Testis (tissue), 2 donors: ENCODE measurements at regions not wholly inside any gene's neighbourhood (a gene's known extent, or its start where the extent isn't known, plus 50 kb on each side); places are given as distances from the start of the nearest gene placed in this dataset.
A peak's percentile ranks its signal among the peaks of the same experiment; 100 is the strongest.

Experiments used
- DNase-seq: peaks from one replicate; pipeline ENCODE4 v3.0.0-alpha.2; 2019
- H3K27ac ChIP-seq, 2 donors: fragments of 200-600 bp; sonication (generic); one replicate each; pipeline ENCODE4 v1.5.1; 2019
- H3K27me3 ChIP-seq: fragments of 200-600 bp; sonication (generic); one replicate; pipeline ENCODE4 v1.5.1; 2019
- H3K36me3 ChIP-seq: fragments of 200-600 bp; sonication (generic); one replicate; pipeline ENCODE4 v1.5.1; 2017; ENCODE audit warnings: low read depth; ENCODE audit errors: missing control alignments
- H3K4me1 ChIP-seq: fragments of 200-600 bp; sonication (generic); one replicate; pipeline ENCODE4 v1.5.1; 2019
- H3K4me3 ChIP-seq, 2 donors: fragments of 200-600 bp; sonication (generic); one replicate each; pipeline ENCODE4 v1.5.1; 2017 to 2019
- H3K9me3 ChIP-seq: fragments of 200-600 bp; sonication (generic); one replicate; pipeline ENCODE4 v1.5.1; 2017
- POLR2A ChIP-seq: fragments of 450-650 bp; IDR thresholded peaks from one replicate; pipeline ENCODE4 v1.6.1; 2017; ENCODE audit warnings: antibody characterized with exemption, mild to moderate bottlenecking, moderate library complexity
- WGBS, 2 donors: methylation state at CpG; one replicate each; pipeline ENCODE4 v1.1.5; 2018; 5-methylcytosine and 5-hydroxymethylcytosine counted together
- intact Hi-C: fragments of 100-400 bp; cut with DNase I; formaldehyde crosslinking; loops from one replicate; pipeline ENCODE4 v1.15.1; 2023; ENCODE audit warnings: low total_unique reads
- TF ChIP-seq, protein P1 (sequence below), 3 experiments: fragments of 450-650 bp in 2 of 3; fragments of 200-600 bp in 1 of 3; sonication (generic) in 1 of 3; IDR thresholded peaks; one replicate each; pipeline ENCODE4 v1.5.1; 2016 to 2019; ENCODE audit warnings: antibody characterized with exemption in 3 of 3, mild to moderate bottlenecking in 2 of 3, moderate library complexity in 1 of 3

DNA sequence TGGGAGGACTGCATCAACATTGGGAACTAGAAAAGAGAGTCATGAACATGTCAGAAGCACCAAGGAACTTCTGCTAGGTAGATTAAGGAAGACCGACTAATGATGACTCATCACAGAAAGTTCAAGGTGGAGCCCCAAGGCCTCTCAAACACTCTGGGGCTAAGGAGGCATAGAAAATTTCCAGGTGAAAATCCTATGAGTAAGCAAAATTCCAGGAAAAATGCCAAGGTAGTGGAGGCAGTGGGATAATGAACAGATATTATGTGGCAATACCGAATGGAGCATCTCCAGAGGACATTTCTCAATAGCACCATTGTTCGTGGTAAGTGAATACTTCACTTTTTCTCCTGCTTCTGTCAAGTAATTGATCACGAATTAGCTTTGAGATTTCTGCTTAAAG, 336.5 kb downstream of the MZT1 start:
- no peak overlapping the region for H3K4me3 ChIP-seq
- H3K27ac ChIP-seq: peak overlapping the region in 1 of 2 donors; percentile 31
- H3K4me1 ChIP-seq: no peaks in the 10 kb centered on the region
- no peak for DNase-seq
- H3K36me3 ChIP-seq: no peaks in the 10 kb centered on the region
- intact Hi-C loops: no loop called here
- no peaks in the 10 kb centered on the region for H3K27me3 ChIP-seq
- no peaks in the 10 kb centered on the region for H3K9me3 ChIP-seq
- WGBS, 2 donors: 51 to 86% methylated on average over 4 of the region's 4 CpGs
- TF ChIP-seq POLR2A: no peak
- TF ChIP-seq, protein P1, sequence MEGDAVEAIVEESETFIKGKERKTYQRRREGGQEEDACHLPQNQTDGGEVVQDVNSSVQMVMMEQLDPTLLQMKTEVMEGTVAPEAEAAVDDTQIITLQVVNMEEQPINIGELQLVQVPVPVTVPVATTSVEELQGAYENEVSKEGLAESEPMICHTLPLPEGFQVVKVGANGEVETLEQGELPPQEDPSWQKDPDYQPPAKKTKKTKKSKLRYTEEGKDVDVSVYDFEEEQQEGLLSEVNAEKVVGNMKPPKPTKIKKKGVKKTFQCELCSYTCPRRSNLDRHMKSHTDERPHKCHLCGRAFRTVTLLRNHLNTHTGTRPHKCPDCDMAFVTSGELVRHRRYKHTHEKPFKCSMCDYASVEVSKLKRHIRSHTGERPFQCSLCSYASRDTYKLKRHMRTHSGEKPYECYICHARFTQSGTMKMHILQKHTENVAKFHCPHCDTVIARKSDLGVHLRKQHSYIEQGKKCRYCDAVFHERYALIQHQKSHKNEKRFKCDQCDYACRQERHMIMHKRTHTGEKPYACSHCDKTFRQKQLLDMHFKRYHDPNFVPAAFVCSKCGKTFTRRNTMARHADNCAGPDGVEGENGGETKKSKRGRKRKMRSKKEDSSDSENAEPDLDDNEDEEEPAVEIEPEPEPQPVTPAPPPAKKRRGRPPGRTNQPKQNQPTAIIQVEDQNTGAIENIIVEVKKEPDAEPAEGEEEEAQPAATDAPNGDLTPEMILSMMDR (IDR thresholded peaks at IDR 0.05): no peak

DNA sequence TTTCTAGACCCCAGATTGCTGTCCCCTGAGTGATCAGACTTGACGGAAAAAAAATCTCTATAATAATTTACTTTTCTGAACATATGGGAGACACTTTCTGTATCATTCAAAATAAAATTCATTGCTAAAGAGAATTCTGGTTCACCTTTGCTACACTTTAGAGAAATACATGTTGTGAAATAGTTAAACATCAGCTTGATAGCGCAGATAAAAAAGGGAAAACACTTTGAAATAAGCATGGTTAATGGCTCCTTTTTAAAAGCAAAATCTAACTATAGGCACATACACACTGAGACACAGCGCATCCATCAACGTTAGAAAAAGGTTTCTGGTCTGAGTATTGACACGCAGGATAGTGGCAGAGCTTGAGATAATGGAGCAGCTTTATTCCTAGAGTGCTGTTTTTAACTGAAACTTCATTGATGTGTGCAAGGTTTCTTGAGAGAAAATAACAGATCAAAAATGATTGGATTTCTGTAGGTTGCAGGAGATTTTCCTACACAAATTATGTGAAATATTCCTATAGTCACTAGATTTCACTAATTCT, 341.2 kb downstream of the MZT1 start:
- TF ChIP-seq, protein P1 (IDR thresholded peaks at IDR 0.05): no peak
- TF ChIP-seq POLR2A: no peak
- Histone ChIP-seq H3K4me1 (peaks cover 6% of the 10 kb centered on the region), H3K27ac (no peak overlapping the region), H3K27me3 (no peaks in the 10 kb centered on the region), H3K4me3 (no peak overlapping the region), H3K9me3 (no peaks in the 10 kb centered on the region), H3K36me3 (no peaks in the 10 kb centered on the region)
- 89 to 90% methylated on average over 5 of the region's 5 CpGs for WGBS, 2 donors
- no peak for DNase-seq
- intact Hi-C loops: no loop called here

DNA sequence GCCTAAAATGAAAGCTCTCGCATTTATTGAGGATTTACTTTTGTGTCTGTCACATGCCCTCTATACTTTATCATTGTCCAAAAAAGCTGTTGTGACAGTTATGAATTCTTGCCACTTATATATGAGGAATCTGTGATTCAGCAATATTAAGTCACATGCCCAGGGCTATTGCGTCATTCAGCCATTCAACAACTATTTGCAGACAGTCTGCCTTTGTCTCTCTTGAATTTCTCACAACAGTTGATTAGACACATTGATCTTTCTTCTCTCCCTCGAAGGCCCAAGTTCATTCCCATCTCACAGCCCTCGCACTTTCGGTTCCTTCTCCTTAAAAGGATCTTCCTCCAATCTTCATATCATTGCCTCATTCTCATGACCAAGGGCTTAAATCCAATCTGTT, 342.6 kb downstream of the MZT1 start:
- Histone ChIP-seq H3K4me1 (peaks cover 6% of the 10 kb centered on the region), H3K9me3 (no peaks in the 10 kb centered on the region), H3K36me3 (no peaks in the 10 kb centered on the region), H3K4me3 (no peak overlapping the region), H3K27me3 (no peaks in the 10 kb centered on the region), H3K27ac (no peak overlapping the region)
- intact Hi-C loops: no loop called here
- no peak for TF ChIP-seq POLR2A
- TF ChIP-seq, protein P1 (IDR thresholded peaks at IDR 0.05): no peak
- DNase-seq: peak; percentile 16
- 58 to 72% methylated on average over 5 of the region's 5 CpGs for WGBS, 2 donors

DNA sequence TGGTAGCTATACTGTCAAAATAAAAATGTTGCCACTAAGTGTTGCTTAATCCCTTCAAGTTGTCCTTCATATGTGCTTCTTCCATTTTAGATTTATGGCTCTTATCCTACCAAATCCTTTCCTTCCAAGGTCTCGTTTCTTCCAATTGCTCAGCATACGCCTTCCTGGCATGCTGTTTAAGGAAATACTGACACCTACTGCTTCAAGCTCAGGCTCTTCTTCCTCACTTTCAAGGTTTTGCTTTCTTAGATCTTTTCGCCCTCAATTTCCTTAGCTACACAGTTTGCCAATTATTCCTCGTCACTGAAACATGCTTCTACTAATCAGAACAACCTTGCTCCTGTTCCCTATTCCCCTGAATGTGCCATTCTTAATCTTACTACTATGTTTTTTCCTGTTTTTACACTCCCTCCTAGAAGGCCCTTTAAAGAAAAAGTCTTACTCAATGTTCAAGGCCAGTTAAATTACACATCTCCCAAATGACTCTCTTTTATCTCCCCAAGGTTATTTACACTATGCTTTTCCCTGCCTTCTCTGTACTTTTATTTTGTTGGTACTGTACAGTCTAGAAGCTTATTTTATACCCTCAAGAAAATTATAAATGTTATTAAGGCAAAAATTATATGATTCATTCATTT, 343.1 kb downstream of the MZT1 start:
- Histone ChIP-seq H3K4me1 (peaks cover 6% of the 10 kb centered on the region), H3K4me3 (no peak overlapping the region), H3K9me3 (no peaks in the 10 kb centered on the region), H3K36me3 (no peaks in the 10 kb centered on the region), H3K27me3 (no peaks in the 10 kb centered on the region), H3K27ac (no peak overlapping the region)
- intact Hi-C loops: no loop called here
- DNase-seq: no peak
- TF ChIP-seq, protein P1 (IDR thresholded peaks at IDR 0.05): no peak
- no peak for TF ChIP-seq POLR2A
- 23 to 33% methylated on average over 4 of the region's 4 CpGs for WGBS, 2 donors

DNA sequence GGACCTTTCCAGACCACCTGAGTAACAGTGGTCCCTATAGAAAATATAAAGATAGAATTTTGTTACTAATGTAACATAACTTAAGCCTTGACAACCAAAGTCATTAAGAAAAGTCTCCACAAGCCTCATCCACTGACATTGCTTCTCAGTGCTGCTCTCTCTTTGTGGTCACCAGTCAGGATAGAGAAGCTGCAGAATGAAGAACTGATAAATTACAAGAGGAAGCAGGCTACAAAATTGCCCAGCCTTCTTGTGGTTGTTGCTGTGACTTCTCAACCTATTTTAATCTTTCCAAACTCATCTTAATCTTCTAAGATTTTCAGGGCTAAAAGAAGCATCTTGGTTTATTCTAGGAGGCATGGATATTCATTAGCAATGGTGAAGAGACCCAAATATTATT, 343.8 kb downstream of the MZT1 start:
- no peak overlapping the region for H3K27ac ChIP-seq
- intact Hi-C loops: no loop called here
- no peaks in the 10 kb centered on the region for H3K27me3 ChIP-seq
- no peak for DNase-seq
- no peaks in the 10 kb centered on the region for H3K36me3 ChIP-seq
- no peak for TF ChIP-seq POLR2A
- TF ChIP-seq, protein P1 (IDR thresholded peaks at IDR 0.05): no peak
- no peaks in the 10 kb centered on the region for H3K9me3 ChIP-seq
- H3K4me1 ChIP-seq: peaks cover 6% of the 10 kb centered on the region
- H3K4me3 ChIP-seq: no peak overlapping the region
